Left renal pelvis (tissue), 4 donors: ENCODE measurements at regions not wholly inside any gene's neighbourhood (a gene's known extent, or its start where the extent isn't known, plus 50 kb on each side); places are given as distances from the start of the nearest gene placed in this dataset.
A peak's percentile ranks its signal among the peaks of the same experiment; 100 is the strongest.
"Not testable (repeated sequence)": the region's sequence is repeated elsewhere in the genome, so short reads cannot be mapped to it uniquely, and the experiment has no call there.

Source experiments
- DNase-seq, 4 donors: peaks; one replicate each; pipeline ENCODE4 v3.0.0-alpha.2; 2013; ENCODE audit warnings: low read depth in 4 of 4, low spot score in 3 of 4

DNA sequence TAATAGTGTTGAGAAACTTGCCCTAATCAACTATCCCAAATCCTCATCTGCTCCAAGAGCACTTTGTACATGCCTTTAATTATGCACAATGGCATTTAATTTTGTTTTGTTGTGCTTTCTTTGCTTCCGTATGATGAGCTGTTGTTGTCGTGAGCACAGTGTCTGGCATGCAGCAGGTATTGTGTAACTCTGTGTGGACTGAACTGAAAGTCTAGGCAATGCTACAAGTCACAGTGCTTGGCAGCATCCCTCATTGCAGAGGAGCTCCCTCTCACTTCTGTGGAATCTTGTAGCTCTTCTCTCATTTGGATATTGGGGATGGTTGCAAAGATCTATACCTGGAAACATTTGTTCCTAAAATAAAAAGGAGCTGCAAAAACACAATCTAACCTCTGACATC lies 502.2 kb upstream of the CA10 start:
- DNase-seq = no peak

DNA sequence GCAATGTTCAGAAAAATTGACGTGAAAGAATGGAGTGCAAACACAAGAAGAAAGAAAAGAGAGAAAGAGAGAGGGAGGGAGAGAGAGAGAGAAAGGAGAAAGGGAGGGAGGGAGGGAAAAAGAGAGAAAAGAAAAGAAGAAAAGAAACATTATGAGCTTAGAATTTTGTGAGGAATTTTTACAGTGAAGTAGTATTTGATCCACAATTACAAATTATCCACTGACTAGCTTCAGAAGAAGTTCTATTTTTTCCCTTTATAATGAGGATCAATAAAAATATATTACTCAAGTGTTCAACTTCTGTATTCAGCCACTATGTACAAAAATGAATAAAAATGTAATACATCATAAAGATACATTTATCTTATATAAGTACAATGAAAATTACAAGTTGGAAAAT lies 494.5 kb upstream of the CA10 start:
- DNase-seq = no peak

DNA sequence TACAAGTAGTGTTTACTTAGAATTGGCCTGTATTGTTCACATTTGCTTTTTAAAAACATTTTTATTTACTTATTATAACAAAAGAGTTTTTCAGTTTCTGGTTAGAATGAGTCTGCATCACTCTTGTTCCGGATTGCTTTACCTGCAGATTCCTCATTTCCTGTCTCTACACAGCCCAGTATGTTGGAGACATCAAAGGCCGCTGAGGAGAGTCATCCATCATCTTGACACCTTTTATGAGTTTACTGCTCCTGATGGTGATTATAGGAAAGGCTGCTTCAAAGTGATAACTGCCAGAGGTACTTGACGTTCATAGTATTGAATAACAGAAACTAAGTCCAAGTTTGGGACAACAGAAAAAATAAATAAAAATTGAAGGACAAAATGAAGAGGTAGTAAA lies 490.5 kb upstream of the CA10 start:
- DNase-seq = peak in 3 of 4 donors; percentile 0 to 7 (median 0)

DNA sequence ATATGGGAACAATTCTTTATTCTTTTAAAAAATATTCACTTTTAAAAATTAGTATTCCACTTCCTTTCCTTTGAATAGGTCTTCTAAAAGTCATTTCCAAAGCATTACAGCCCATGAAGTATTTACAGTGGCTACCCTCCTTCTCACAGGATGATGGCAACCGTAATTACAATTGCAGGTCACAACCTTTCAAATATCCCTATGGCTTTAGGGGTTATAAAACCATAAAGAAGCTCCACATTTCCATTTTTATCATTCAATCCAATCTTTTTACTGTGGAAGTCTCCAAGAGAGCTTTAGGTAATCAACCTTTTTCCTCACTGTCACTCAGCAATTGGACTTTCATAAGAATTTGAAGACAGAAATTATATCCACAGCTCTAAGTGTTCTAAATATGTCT lies 488.9 kb upstream of the CA10 start:
- no peak for DNase-seq

DNA sequence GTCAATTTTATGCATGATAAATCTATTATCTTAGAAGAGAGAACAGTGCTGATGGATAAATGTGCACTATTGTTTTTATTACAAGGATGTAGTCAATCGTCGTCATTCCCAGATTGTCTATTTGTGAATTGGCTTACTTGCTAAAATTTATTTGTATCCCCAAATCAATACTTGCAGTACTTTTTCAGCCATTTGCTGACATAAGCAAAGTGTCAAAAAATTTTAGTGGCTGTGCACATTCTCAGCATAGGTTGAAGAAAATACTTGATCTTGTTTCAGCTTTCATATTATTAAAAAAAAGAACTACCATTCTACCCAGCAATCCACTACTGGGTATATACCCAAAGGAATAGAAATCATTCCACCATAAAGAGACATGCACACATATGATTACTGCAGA lies 477.9 kb upstream of the CA10 start:
- no peak for DNase-seq

DNA sequence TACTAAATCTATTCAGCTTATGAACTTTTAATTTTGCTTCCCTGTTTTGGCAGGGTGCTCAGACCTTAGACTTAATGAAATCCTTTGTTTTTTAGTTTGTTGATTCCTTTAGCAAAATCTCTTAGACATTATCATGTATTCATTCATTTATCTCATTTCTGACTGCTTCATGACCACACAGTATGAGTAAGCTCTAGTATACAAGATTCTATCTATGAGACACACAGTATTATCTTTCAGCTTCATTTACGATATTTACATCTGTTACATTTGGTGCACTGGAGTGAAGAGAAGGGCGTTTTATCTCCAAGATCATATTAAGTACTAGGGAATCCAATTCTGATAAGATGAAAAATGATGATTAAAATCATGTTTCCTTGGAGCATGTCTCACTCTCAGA lies 448.1 kb upstream of the CA10 start:
- DNase-seq = no peak

DNA sequence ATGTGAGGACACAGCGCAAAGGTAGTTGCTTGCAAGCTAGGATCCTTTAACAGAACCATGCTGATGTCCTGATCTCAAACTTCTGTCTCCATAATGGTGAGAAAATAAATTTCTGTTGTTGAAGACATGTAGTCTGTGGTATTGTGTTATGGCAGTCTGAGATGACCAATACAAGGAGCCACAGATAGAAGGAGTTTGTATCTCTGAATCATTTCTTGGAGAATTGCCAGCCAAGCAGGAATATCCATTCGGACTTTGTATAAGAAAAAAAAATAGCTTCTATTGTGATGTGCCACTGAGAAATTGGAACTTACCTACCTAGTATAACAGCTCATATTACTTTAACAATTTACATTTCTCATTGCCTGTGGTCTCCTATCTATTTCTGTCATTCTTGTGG lies 447.6 kb upstream of the CA10 start:
- DNase-seq = no peak

DNA sequence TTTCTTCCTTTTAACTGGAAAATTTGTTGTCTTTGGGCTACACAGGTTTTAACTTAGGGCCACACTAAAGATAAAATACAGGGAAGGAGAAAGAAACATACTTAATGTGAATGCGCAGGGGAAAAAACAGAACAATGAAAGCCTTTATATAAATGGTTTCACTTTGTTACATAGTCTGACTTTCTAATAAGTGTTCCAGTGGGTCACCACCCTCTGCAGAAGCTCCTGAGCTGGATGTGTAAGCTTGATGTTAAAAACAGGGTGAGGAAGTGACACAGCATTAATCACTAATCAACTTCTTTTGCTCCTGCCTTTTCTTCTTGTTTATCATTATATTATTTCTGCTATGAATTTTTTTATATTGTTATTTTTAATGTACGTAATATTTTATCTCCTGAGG lies 445.6 kb upstream of the CA10 start:
- no peak for DNase-seq

DNA sequence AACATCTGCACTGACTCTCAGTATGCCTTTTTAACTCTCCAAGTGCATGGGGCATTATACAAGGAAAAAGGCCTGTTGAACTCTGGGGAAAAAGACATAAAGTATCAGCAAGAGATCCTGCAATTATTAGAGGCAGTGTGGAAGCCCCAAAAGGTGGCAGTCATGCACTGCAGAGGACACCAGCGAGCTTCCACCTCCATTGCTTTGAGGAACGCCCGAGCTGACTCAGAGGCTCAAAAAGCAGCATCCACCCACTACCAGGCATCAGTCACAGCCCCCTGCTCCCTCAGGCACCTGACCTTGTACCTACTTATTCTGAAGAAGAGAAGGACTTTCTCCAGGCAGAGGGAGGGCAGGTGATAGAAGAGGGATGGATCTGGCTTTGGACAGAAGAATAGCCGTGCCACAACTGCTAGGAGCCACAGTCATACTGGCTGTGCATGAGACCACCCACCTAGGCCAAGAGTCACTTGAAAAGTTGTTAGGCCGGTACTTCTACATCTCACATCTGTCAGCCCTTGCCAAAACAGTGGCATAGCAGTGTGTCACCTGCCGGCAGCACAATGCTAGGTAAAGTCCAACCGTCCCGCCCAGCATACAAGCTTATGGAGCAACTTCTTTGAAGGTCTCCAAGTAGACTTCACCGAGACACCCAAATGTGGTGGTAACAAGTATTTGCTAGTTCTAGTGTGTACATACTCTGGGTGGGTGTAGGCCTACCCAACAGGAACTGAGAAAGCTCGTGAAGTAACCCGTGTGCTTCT lies 439.1 kb upstream of the CA10 start:
- not testable (repeated sequence) for DNase-seq

DNA sequence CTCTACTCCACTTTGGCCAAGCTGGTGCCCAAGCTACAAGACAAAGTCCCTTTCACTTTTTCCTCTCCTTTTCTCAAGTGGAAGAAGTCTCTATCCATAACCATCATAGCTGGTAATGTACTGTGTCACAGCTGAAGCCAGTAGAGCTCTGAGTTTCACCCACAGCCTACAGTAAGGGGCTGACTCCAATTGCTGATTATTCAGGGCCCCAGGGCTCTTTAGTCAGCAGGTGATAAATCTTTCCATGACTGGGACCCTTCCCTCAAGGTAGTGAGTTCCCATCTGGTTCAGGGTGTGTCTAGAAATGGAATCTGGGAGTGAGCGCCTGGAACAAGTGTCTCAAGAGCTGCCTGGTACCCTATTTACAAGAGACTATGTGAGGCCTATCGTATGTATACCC lies 436.0 kb upstream of the CA10 start:
- DNase-seq = no peak

DNA sequence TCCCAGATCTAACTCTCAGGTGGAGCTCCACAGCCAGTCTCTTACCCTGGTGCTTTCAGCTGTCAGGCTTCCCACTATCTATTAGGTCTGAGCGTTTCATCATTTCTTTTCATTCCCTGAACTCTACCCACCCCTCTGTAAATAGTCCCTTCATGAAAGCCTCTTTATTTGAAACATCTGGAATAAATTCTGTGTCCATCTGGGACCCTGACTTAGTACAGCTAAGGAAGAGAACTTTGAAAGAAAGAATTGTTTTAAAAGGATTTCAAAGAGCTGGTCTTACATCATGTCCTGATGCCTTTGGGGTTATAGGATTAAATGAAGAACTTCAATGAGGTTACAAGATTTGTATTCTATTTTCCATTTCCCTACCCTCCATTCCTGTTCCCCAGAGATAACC lies 388.5 kb upstream of the CA10 start:
- DNase-seq = no peak

DNA sequence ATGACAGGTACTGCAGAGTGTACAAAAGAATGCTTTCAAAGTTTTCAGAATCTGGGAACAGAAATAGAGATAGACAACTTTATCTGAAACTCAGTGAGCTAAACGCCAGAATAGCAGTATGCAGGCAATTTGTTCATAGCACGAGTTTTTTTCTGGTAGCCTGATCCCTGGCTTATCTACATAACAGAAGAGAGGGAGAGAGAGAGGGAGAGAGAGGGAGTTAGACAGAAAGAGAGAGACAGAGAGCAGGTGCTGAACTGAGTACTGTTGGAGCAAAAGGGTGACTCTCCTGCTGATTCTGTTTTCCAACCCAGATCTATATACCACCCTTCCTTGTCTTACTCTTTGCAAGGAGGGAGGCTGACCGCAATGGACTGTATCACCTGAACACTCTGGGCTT lies 388.0 kb upstream of the CA10 start:
- DNase-seq = no peak

DNA sequence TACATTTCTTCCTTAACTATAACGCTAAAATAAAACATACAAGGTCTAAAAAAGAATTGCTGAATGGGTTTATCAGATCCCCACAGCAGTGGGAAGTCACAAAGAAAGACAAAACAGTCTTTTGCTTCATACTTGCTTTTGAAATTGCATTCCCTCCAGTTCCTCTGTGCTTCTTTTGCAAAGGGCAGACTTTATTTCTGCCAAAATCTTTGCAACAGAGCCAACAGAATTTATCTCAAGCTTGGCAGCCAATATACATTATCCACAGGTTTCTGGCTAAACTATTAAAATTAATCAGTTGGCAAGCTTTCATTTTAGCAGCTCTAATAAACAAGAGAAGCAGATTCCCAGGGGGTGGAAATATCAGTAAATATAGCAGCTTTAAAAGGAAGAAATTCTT lies 378.9 kb upstream of the CA10 start:
- DNase-seq = no peak

DNA sequence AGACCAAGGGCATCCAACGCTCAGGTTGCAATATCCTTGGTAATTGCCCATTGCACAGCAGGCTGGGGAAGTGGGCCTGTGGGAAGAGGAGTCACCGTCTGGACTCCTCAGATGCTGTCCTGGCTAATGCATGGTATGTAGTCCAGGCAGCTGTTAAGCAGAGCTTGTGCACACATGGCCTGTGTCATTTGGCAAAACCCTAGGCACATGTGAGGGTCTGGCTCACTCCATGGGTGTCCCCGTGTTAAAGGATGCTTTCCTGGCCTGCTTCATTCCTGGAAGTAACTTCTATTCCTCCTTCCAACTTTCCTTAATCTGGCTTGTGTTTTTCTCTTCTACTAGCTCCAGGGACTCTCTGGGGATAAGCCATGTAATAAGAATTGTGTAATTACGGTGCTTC lies 378.0 kb upstream of the CA10 start:
- no peak for DNase-seq

DNA sequence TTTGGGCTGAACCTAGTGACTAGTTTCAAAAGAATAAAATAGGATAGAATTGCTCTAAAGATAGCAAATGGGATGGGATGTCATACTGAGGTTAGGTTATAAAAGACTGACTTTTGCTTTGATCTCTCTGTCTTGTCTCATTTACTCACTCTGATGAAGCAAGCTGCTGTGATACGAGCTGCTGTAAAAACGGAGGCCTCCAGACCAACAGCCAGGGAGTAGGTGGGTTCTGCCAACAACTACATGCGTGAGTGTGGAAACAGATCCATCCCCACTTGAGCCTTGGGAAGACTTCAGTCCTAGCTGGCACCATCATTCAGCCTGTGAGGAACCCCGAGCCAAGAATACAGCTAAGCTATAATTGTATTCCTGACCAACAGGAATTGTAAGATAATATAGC lies 373.9 kb upstream of the CA10 start:
- DNase-seq = no peak

DNA sequence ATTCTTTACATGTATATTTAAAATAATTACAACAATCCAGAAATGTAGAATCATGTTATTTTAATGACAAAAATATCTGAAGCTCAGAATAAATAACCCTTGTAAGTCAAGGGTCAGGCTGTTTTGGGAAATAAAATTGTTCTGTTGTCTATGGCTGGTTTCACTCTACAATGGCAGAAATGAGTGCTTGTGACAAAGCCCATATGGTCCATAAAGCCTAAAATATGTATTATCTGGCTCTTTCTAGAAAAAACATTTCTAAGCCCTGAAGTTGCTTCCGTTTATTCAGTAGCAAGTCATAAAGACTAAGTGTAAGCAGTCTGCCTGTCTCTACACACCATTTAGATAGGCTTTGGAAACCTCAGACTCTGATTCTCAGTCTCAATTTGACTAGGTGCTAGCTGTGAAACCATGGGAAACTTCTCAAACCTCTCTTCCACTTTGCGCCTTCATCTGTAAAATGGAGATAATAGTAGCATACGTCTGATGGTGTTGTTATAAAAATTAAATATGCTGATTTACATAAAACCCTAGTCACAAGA lies 365.7 kb upstream of the CA10 start:
- DNase-seq = no peak

DNA sequence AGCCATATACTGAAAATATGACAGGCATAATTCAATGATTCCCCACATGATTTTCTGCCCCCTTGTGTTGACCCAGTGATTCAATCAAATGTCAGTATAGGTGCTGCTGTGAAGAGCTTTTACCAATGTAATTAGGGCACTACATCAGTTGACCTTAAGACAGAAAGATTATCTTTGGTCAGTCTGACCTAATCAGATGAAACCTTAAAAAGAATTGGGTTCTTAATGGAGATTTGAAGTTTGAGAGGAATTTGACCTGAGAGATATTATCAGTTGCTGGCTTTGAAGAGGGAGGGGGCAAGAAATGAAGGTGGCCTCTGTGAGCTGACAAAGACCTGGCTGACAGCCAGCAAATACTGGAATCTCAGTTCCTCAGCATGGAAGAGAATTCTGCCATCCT lies 358.7 kb upstream of the CA10 start:
- no peak for DNase-seq

DNA sequence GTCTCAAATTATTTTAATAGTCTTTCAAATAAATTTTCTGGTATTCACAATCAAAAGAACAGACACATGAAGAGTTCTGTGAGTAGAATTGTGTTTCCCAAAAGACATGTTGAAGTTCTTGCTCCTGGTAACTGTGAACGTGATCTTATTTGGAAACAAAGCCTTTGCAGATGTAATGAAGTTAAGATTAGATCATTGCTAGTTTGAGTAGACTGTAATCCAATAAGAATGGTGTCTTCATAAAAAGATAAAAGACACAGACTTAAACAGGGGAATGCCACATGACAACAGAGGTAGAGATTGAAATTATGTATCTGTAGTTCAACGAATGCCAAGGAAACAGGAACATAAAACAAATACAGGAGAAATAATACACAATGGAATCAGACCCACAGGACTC lies 357.4 kb upstream of the CA10 start:
- no peak for DNase-seq

DNA sequence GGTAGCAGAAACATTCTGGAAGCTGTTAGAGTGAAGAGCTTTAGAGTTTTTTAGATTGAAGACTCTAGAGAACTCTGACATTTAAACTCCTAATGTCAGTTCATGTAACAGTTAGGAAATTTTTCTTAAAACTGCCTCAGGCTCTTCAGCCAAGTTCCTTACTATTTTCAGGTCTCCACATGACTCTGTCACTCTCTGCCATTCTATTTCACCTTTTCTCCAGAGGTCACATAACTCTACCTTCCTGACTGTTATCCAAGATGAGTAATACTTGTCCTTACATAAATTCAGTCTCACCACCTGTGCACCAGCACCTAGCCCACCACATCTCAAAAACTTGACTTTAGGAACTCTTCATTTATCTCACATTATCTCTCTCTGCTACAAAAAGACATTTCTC lies 347.1 kb upstream of the CA10 start:
- DNase-seq = no peak

DNA sequence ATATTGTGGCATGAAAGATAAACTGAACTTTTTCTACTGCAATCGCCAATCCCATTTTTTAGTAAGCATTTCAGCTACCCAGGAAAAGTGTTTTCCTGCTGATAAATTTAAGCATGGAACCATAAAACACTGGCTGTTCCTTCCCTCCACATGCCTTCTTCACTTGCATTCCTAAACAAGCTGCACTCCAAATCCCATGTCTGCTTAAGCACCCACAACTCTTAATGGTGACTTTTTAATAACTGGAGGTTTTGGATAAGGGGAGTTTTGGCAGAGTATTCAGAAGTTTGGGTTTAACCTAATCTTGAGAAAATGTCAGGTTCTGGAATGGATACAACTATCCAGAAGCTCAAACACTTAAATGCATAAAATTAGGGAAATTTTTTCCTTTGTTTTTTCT lies 345.6 kb upstream of the CA10 start:
- DNase-seq = no peak

DNA sequence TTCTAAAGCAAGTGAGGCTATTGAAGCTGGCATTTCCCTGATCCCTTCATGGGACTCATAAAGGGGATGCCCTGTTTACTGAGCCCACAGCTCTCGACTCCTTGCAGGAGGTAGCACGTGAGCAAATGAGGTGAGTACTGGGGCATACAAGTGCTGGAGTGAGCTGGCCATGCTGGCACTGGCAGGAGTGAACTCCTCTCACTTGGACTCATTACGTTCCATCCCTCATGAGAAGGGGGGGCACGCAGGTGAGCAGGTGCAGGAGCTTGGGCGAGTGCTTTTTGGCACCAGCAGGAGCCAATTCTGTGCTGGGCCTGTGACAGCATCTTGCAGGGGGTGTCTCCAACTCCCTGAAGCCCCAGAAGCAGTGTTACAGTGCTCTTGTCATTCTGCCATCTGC lies 337.1 kb upstream of the CA10 start:
- DNase-seq = no peak

DNA sequence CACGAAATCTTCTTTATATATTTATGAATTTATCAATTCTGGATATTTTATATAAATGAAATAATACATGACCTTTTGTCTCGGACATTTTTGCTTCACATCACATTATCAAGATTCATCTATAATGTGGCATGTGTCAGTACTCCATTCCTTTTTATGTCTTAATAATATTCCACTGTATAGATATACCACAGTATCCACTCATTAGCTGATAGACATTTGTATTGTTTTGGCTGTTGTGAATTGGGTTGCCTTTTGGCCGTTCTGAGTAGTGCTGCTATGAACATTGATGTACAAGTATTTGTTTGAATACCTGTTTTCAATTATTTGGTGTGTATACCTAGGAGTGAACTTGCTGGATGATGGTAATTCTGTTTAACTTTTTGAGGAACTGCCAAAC lies 323.8 kb upstream of the CA10 start:
- DNase-seq = no peak
